ENCODE measurements at regions not wholly inside any gene's neighbourhood (a gene's known extent, or its start where the extent isn't known, plus 50 kb on each side); places are given as distances from the start of the nearest gene placed in this dataset.

DNA sequence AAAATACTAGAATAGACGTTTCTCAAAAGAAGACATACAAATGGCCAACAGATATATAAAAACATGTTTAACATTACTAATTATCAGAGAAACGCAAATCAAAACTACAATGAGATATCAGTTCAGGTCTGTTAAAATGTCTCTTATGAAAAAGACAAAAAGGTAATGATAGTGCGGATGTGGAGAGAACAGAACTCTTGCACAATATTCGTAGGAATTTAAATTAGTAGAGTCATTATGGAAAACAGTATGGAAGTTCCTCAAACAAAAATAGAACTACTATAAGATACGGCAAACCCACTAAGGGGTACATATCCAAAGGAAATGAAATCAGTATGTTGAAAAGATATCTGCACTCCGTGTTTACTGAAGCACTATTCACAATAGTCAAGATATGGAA, 167.5 kb upstream of the CWC22 start:
- Histone ChIP-seq H3K27me3 (no peaks in the 10 kb centered on the region), H3K4me3 (no peak overlapping the region), H3K4me1 (ENCODE audit: insufficient read depth) (no peaks in the 10 kb centered on the region), H3K27ac (no peak overlapping the region), H3K9me3 (no peaks in the 10 kb centered on the region), H3K36me3 (no peaks in the 10 kb centered on the region)
- TF ChIP-seq POLR2A (IDR thresholded peaks at IDR 0.05) (no peak), EP300 (IDR thresholded peaks at IDR 0.05) (no peak)
- TF ChIP-seq, protein P1, sequence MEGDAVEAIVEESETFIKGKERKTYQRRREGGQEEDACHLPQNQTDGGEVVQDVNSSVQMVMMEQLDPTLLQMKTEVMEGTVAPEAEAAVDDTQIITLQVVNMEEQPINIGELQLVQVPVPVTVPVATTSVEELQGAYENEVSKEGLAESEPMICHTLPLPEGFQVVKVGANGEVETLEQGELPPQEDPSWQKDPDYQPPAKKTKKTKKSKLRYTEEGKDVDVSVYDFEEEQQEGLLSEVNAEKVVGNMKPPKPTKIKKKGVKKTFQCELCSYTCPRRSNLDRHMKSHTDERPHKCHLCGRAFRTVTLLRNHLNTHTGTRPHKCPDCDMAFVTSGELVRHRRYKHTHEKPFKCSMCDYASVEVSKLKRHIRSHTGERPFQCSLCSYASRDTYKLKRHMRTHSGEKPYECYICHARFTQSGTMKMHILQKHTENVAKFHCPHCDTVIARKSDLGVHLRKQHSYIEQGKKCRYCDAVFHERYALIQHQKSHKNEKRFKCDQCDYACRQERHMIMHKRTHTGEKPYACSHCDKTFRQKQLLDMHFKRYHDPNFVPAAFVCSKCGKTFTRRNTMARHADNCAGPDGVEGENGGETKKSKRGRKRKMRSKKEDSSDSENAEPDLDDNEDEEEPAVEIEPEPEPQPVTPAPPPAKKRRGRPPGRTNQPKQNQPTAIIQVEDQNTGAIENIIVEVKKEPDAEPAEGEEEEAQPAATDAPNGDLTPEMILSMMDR (IDR thresholded peaks at IDR 0.05), result no peak
- no peak for DNase-seq
- 90 to 93% (median 91%) methylated on average over 6 of the region's 6 CpGs for WGBS, 3 donors
- intact Hi-C loops (cut with DNase I), result no loop called here

DNA sequence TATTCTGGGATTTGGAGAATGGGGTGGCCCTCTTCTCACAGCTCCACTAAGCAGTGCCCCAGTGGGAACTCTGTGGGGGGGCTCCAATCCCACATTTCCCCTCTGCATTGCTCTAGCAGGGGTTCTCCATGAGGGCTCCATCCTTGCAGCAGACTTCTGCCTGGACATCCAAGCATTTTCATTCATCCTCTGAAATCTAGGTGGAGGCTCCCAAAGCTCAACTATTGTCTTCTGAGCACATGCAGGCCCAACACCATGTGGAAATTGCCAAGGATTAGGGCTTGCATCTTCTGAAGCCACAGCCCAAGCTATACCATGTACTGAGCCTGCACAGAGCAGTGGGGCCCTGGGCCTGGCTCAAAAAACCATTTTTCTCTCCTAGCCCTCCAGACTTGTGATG, 162.4 kb upstream of the CWC22 start:
- H3K4me1 ChIP-seq (ENCODE audit: insufficient read depth), result no peaks in the 10 kb centered on the region
- H3K27ac ChIP-seq, result no peak overlapping the region
- TF ChIP-seq, protein P1 (IDR thresholded peaks at IDR 0.05), result no peak
- TF ChIP-seq POLR2A (IDR thresholded peaks at IDR 0.05) (no peak), EP300 (IDR thresholded peaks at IDR 0.05) (no peak)
- H3K9me3 ChIP-seq, result no peaks in the 10 kb centered on the region
- no peak for DNase-seq
- no peaks in the 10 kb centered on the region for H3K36me3 ChIP-seq
- no peak overlapping the region for H3K4me3 ChIP-seq
- intact Hi-C loops (cut with DNase I), result no loop called here
- H3K27me3 ChIP-seq, result no peaks in the 10 kb centered on the region

GRCh38 chr2:180161415-180161814, 154.3 kb upstream of the CWC22 start:
- Histone ChIP-seq H3K4me1 (ENCODE audit: insufficient read depth) (no peaks in the 10 kb centered on the region), H3K36me3 (no peaks in the 10 kb centered on the region), H3K9me3 (no peaks in the 10 kb centered on the region), H3K27me3 (no peaks in the 10 kb centered on the region), H3K27ac (no peak overlapping the region), H3K4me3 (no peak overlapping the region)
- 75 to 80% (median 77%) methylated on average over 2 of the region's 2 CpGs for WGBS, 3 donors
- no peak for DNase-seq
- intact Hi-C loops (cut with DNase I), result no loop called here
- no peak for TF ChIP-seq EP300 (IDR thresholded peaks at IDR 0.05)
- TF ChIP-seq, protein P1 (IDR thresholded peaks at IDR 0.05), result no peak
- TF ChIP-seq POLR2A (IDR thresholded peaks at IDR 0.05), result no peak

DNA sequence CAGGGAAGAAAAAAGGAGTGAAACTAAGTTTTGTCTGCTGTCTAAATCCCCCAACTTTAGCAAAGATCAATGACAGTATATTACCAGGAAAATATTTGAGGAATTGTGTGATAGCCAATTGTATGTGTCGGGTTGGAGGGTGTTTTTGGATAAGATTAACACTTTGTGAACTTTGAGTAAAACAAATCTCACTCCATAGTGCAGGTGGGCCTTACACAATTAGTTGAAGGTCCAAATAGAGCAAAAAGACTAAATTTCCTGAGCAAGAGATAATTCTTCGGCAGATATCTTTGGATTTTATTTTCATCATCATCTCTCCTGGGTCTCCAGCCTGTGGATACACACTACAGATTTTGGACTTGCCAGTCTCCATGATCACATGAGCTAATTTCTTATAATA, 152.8 kb upstream of the CWC22 start:
- DNase-seq, result no peak
- TF ChIP-seq, protein P1 (IDR thresholded peaks at IDR 0.05), result no peak
- no peak for TF ChIP-seq POLR2A (IDR thresholded peaks at IDR 0.05)
- no peak for TF ChIP-seq EP300 (IDR thresholded peaks at IDR 0.05)
- intact Hi-C loops (cut with DNase I), result no loop called here
- WGBS, 3 donors, result 78 to 84% (median 79%) methylated on average over 2 of the region's 2 CpGs
- no peaks in the 10 kb centered on the region for H3K9me3 ChIP-seq
- H3K36me3 ChIP-seq, result no peaks in the 10 kb centered on the region
- no peaks in the 10 kb centered on the region for H3K27me3 ChIP-seq
- H3K4me1 ChIP-seq (ENCODE audit: insufficient read depth), result no peaks in the 10 kb centered on the region
- no peak overlapping the region for H3K4me3 ChIP-seq
- no peak overlapping the region for H3K27ac ChIP-seq

GRCh38 chr2:180158961-180159360, 151.9 kb upstream of the CWC22 start:
- Histone ChIP-seq H3K36me3 (no peaks in the 10 kb centered on the region), H3K27me3 (no peaks in the 10 kb centered on the region), H3K4me1 (ENCODE audit: insufficient read depth) (no peaks in the 10 kb centered on the region), H3K9me3 (no peaks in the 10 kb centered on the region), H3K27ac (no peak overlapping the region), H3K4me3 (no peak overlapping the region)
- 5 to 20% (median 11%) methylated on average over 2 of the region's 2 CpGs for WGBS, 3 donors
- DNase-seq, result no peak
- intact Hi-C loops (cut with DNase I), result no loop called here
- TF ChIP-seq EP300 (IDR thresholded peaks at IDR 0.05) (no peak), POLR2A (IDR thresholded peaks at IDR 0.05) (no peak)
- TF ChIP-seq, protein P1 (IDR thresholded peaks at IDR 0.05), result no peak
